Panc1 (cell line): ENCODE measurements at regions not wholly inside any gene's neighbourhood (a gene's known extent, or its start where the extent isn't known, plus 50 kb on each side); places are given as distances from the start of the nearest gene placed in this dataset.

Experiments
- ATAC-seq: fragments of 200-7000 bp; cut with Tn5 transposase; 2 replicates; pipeline ENCODE4 v1.9.1; 2020; ENCODE audit warnings: mild to moderate bottlenecking, moderate library complexity
- BruUV-seq: library from RNA; stranded (reverse); fragments of 400-500 nt; replicated peaks from 2 replicates; lab custom pipeline; 2021; lab: Mats Ljungman, UMichigan
- CTCF ChIA-PET: fragments of 300-600 bp; sonication (Branson Sonifier 250); formaldehyde crosslinking; loops from one replicate; lab custom pipeline; 2022; ENCODE audit warnings: antibody characterized with exemption; lab: Charles Lee
- POLR2A ChIA-PET: fragments of 300-600 bp; sonication (Branson Sonifier 250); formaldehyde crosslinking; loops from one replicate; lab custom pipeline; 2022; ENCODE audit warnings: antibody characterized with exemption; lab: Charles Lee
- DNase-seq: peaks from one replicate; pipeline ENCODE4 v3.0.0-alpha.2; 2010; ENCODE audit warnings: low read depth, low spot score
- H3K27ac ChIP-seq: 2 replicates; pipeline ENCODE4 v1.5.1; 2011; ENCODE audit warnings: mild to moderate bottlenecking, low read length, inconsistent platforms
- H3K27me3 ChIP-seq: fragments of 200-500 bp; sonication (Bioruptor generic); 2 replicates; pipeline ENCODE4 v1.6.0; 2014; ENCODE audit warnings: low read length, inconsistent platforms; ENCODE audit not compliant: control insufficient read depth, insufficient read depth
- H3K36me3 ChIP-seq: fragments of 200-500 bp; sonication (Bioruptor generic); 2 replicates; pipeline ENCODE4 v1.5.1; 2014; ENCODE audit warnings: inconsistent platforms, mild to moderate bottlenecking, low read length, moderate library complexity; ENCODE audit not compliant: control insufficient read depth, insufficient read depth
- H3K4me1 ChIP-seq: 2 replicates; pipeline ENCODE4 v1.5.1; 2011; ENCODE audit warnings: inconsistent platforms, mild to moderate bottlenecking, low read length, moderate library complexity; ENCODE audit not compliant: control insufficient read depth, insufficient read depth
- H3K4me3 ChIP-seq, 2 experiments: 2 replicates each; pipeline ENCODE4 v1.5.1; 2011 to 2012; ENCODE audit warnings: low read depth in 2 of 2, low read length in 2 of 2, mild to moderate bottlenecking in 2 of 2, inconsistent platforms in 1 of 2, moderate library complexity in 1 of 2
- H3K9me3 ChIP-seq: fragments of 200-500 bp; sonication (Bioruptor generic); 2 replicates; pipeline ENCODE4 v1.5.1; 2014; ENCODE audit warnings: low read depth, mild to moderate bottlenecking, inconsistent platforms, low read length, moderate library complexity; ENCODE audit not compliant: control insufficient read depth, insufficient read depth
- POLR2AphosphoS5 ChIP-seq: IDR thresholded peaks from 2 replicates; pipeline ENCODE4 v1.6.1; 2012; ENCODE audit warnings: mild to moderate bottlenecking, low read depth, low read length, moderate library complexity
- REST ChIP-seq, 2 experiments: IDR thresholded peaks; 2 replicates each; pipeline ENCODE4 v1.6.1; 2011 to 2012; ENCODE audit warnings: low read depth in 2 of 2, control low read depth in 1 of 2, low read length in 1 of 2, mild to moderate bottlenecking in 1 of 2, moderate library complexity in 1 of 2; ENCODE audit not compliant: insufficient read depth in 1 of 2
- SIN3A ChIP-seq: IDR thresholded peaks from 2 replicates; pipeline ENCODE4 v1.6.1; 2012; ENCODE audit warnings: low read depth, mild to moderate bottlenecking, low read length, moderate library complexity, borderline replicate concordance; ENCODE audit not compliant: insufficient read depth
- TCF7L2 ChIP-seq: IDR thresholded peaks from 2 replicates; pipeline ENCODE4 v1.6.1; 2011; ENCODE audit warnings: mild to moderate bottlenecking, low read depth, low read length, inconsistent platforms
- in situ Hi-C: cut with HindIII; loops from 2 replicates; pipeline ENCODE4 v1.10.0; 2016; ENCODE audit warnings: low sequenced_read_pairs, low pct_unique_long_range_greater_than_20kb
- intact Hi-C: fragments of 100-400 bp; cut with micrococcal nuclease; formaldehyde crosslinking; loops from one replicate; pipeline ENCODE4 v1.10.0; 2022; ENCODE audit not compliant: unreplicated experiment
- TF ChIP-seq, protein P1 (sequence below): fragments of 450-650 bp; IDR thresholded peaks from 2 replicates; pipeline ENCODE4 v1.5.1; 2017; ENCODE audit warnings: mild to moderate bottlenecking

GRCh38 chr6:48570656-48571055, 459.7 kb upstream of the PTCHD4 start:
- Histone ChIP-seq H3K4me3 (no peak overlapping the region), H3K9me3 (no peaks in the 10 kb centered on the region), H3K27ac (no peak overlapping the region), H3K36me3 (no peaks in the 10 kb centered on the region), H3K27me3 (no peaks in the 10 kb centered on the region), H3K4me1 (no peaks in the 10 kb centered on the region)
- ATAC-seq, result no peak
- CTCF ChIA-PET, result no interaction called here
- no TSS peak for BruUV-seq
- POLR2A ChIA-PET, result no interaction called here
- no peak for DNase-seq
- TF ChIP-seq, protein P1, sequence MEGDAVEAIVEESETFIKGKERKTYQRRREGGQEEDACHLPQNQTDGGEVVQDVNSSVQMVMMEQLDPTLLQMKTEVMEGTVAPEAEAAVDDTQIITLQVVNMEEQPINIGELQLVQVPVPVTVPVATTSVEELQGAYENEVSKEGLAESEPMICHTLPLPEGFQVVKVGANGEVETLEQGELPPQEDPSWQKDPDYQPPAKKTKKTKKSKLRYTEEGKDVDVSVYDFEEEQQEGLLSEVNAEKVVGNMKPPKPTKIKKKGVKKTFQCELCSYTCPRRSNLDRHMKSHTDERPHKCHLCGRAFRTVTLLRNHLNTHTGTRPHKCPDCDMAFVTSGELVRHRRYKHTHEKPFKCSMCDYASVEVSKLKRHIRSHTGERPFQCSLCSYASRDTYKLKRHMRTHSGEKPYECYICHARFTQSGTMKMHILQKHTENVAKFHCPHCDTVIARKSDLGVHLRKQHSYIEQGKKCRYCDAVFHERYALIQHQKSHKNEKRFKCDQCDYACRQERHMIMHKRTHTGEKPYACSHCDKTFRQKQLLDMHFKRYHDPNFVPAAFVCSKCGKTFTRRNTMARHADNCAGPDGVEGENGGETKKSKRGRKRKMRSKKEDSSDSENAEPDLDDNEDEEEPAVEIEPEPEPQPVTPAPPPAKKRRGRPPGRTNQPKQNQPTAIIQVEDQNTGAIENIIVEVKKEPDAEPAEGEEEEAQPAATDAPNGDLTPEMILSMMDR, result no peak
- TF ChIP-seq TCF7L2 (no peak), REST (IDR thresholded peaks at IDR 0.05; ENCODE audit: insufficient read depth in 1 of 2, low read depth in 2 of 2, low read length in 1 of 2) (no peak), POLR2AphosphoS5 (no peak), SIN3A (no peak)
- intact Hi-C loops, result no loop called here
- in situ Hi-C loops, result no loop called here

GRCh38 chr6:48568856-48569255, 457.9 kb upstream of the PTCHD4 start:
- no peak overlapping the region for H3K27ac ChIP-seq
- intact Hi-C loops (no loop called here), in situ Hi-C loops (no loop called here)
- H3K4me3 ChIP-seq, result no peak overlapping the region
- no peaks in the 10 kb centered on the region for H3K4me1 ChIP-seq
- H3K27me3 ChIP-seq, result no peaks in the 10 kb centered on the region
- H3K36me3 ChIP-seq, result no peaks in the 10 kb centered on the region
- ATAC-seq (no peak), DNase-seq (no peak)
- ChIA-PET CTCF (no interaction called here), POLR2A (no interaction called here)
- H3K9me3 ChIP-seq, result no peaks in the 10 kb centered on the region
- BruUV-seq, result no TSS peak
- TF ChIP-seq REST (IDR thresholded peaks at IDR 0.05; ENCODE audit: insufficient read depth in 1 of 2, low read depth in 2 of 2, low read length in 1 of 2), result no peak
- TF ChIP-seq, protein P1, result no peak
- no peak for TF ChIP-seq TCF7L2
- no peak for TF ChIP-seq SIN3A
- no peak for TF ChIP-seq POLR2AphosphoS5
